ENCODE measurements at regions not wholly inside any gene's neighbourhood (a gene's known extent, or its start where the extent isn't known, plus 50 kb on each side); places are given as distances from the start of the nearest gene placed in this dataset.

DNA sequence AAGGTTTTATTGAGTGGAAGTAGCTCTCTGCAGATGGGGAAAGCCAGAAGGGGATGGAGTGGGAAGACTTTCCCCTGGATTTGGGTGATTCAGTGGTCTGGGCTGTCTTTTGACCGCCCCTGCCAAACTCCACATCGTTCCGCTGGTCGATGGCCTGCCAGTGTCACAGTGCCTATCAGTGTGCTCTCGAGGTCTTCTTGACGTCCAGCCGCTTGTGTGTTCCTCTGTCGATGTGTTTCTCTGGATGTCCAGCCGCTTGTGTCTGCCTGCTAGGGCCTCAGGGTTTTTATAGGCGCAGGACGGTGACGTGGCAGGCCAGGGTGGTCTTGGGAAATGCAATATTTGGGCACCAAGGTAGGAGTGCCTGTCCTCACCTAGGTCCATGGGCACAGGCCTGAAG, 1371.4 kb upstream of the PIK3C3 start:
- no peak for DNase-seq

DNA sequence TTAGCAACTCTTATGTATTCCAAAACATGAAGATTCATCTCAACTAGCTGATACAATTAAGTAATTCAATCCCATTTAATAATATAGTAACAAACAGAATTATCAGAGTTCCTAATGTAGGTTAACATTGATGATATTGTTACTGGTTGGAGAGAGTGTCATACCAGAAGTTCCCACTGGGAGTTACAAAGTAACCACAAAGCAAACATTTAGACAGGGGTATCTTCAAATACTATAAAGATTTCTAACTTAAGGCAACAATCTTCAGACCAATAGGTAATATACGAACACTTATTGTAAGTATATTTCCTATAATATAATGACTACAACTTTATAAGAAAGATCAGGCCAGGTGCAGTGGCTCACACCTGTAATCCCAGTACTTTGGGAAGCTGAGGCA, 1372.9 kb upstream of the PIK3C3 start:
- DNase-seq = no peak

DNA sequence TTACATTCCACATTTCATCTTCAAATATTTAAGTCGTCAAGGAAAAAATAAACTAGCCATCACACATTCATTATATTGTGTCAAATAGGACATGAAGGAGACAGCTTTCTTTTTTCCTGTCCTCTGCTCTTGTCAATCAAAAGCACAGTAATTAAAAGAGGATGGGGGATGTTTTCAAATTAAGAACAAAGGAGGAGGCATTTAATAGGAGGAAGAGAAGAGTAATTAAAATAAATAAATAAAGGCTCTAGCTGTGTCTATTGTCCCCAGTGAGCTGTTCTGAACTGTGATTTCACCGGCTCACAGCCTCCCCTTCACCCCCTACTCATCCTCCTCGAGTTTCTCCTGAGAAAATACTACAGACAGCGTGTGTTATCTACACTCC, 1377.1 kb upstream of the PIK3C3 start:
- DNase-seq = no peak

DNA sequence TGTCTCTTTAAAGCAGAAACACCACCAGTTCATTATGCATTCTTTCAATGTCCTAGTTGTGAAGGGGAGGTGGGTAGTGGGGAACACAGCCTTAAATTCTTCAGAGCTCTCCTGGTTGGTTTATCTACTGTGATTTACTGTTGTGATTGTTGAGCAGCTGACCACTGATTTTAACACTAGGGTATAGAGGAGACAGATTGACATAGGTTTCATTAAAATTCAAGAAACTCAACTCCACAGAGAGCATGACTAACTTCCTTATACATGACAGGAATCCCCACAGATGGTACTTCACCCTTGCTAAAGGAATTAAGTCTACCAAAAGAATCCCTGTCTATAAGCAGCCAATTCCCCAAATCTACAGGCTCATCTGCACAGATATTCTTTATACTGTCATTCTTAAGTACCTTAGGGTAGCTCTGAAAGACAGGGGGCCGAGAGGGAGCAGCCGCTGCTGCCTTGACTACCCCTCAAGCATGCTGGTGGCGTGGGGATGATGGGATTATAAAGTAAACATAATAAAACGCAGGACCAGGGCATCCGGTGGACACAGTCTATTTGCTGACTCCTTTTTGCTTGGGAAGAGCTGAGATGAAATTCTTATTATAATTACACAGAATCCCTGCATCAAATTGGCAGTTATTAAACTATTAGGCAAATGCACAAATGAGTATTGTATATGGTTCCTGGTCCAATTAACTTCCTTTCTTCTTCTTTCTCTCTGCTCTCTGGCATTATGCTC, 1377.6 kb upstream of the PIK3C3 start:
- DNase-seq = no peak

DNA sequence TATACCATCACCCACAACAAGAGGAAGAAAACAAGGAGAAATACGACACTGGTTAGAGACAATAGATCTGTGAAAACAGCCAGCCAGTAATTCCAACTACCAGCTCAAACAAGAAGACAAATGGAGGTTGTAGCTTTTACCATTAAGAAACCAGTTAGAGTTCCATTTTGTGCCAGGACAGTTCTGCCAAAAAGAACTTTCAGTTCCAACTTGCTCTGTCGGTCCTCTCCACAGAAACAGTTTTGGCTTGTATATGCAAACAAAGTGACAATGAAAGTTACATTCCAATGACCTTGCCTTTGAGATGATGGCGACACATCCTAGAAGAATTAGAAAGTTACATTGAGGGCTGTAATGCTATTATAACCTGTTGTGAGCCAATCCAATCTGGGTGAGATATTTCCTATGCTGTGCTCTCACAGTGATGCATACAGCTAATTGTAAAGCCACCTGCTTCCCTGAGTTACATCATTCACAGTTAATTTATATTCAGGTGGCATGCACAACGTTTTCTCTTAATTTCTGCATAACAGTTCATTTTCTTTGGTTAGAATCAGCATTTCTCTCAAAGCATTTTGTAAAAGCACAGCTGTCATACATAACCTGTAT, 1378.4 kb upstream of the PIK3C3 start:
- no peak for DNase-seq

DNA sequence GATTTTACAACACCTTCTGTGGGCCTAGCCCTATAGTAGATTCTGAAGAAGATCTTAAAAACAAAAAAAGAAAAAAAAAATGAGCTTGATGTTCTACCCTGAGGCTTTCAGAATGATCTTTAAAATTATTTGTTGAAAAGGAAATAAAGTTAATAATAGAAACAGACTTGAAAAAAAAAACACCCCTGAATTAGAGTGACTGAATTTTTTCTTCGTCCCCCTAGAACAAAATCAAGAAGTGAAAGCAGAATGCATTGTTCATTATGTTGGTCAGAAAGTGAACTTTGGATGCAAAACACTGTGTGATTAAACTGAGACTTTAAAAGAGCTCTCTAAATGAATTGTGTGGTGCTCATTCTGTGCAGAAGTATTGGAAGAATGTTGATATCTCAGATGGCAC, 1384.4 kb upstream of the PIK3C3 start:
- no peak for DNase-seq

DNA sequence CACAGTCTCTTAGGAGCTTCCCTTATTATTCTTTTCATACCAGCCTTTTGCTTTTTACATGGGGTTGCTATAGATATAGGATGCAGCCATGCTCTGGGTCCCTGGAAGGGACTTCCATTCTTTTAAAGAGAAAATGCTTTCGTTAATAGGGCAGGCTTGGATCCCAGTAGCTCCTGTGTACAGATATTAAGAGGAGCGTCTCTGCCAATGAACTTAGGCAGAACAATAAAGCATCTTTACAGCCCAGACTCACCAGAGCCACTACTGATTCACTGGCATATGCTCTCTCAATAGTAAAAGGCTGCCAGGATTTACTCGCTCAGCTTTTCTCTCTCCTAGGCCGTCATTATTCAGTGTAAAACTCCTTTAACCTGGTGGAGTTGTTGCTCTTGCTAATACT, 1385.4 kb upstream of the PIK3C3 start:
- no peak for DNase-seq

DNA sequence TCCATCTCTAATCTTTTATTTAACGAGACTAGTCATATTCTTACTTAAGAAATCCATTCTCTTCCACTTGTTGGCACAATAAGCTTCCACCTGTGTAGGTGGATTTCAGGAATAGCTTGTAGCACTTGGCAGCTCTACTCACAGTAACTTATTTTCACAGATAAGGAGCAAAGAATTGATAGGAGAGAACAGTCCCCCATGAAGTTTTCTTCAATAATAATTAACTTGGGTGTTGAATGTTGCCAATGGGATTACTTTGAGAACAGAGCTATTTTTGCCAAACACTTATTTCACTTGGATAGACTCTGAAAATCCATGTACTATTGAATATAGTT, 1388.6 kb upstream of the PIK3C3 start:
- no peak for DNase-seq

DNA sequence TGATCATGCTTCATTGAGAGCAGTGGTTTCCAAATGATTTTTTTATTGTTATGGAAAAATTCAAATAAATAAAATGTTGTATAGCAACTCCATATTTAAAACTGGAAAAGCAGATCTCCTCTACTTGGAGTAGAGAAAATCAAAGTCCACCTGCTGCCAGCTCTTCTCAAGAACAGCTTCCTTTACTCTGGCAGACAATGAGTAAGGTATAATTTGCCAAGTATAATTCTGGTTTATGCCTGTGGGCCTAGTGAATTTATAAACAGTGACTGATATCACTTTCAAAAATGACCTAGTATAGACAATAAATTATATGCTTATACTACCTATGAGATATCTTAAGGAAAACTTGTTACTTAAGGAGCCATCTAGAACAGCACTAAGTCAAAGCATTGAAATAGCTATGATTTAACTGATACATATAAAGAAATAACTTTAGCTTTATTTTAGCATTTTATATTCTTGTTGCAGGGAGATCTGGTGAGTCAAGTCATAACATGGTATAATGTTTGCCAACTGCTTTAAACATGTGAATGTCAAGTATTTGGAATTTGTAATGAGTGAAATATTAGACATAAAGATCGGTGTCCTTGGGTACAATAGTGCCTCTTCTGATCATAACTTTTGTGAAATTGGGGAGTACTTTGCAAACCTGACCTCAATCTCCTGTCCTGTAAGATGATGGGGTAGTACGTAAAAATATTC, 1389.1 kb upstream of the PIK3C3 start:
- no peak for DNase-seq

DNA sequence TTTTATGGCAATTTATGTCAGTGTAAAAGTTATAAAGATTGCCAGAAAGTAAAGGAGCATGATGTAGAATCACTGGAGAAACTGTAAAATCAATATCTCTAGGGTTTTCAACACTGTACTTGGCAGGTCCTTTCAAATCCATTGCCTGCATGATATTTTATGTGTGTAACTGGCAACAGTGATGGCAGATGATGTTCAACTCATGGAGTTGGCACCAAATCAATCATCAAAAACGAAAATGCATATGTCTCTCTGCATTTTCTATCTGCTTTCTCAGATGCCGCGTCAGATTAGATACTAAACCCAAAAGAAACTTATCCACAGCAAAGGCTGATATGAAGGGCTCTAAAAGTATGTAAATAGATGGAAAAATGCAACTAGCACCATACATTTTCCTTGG, 1395.5 kb upstream of the PIK3C3 start:
- DNase-seq = no peak

DNA sequence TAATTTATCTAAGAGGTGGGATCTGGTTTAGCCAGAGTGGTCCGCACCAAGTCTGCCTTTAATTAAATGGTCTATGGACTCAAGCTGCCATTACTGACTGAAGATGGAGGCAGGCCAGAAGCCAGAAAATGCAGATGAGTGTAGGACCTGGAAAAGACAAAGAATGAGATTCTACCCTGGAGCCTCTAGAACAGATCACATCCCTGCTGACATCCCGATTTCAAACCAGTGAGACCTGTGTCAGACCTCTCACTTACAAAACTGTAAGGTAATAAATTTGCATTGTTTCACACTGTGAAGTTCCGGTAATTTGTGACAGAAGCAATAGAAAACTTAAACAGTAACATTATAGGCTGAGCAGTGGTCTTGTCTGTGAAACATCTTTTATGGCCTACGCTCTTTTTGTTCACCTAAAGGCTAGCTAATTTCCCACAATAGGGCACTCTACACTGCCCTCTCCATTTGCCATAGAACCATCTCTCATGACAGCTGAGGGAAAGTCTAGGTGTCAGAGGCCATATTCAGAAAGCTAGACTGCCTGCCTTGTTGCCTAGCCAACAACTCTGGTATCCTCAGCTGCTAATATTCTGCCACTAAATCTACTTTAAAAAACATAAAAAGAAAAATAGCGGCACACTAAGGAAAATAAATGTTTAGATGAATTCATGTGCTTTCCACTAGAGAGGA, 1396.2 kb upstream of the PIK3C3 start:
- DNase-seq = no peak

DNA sequence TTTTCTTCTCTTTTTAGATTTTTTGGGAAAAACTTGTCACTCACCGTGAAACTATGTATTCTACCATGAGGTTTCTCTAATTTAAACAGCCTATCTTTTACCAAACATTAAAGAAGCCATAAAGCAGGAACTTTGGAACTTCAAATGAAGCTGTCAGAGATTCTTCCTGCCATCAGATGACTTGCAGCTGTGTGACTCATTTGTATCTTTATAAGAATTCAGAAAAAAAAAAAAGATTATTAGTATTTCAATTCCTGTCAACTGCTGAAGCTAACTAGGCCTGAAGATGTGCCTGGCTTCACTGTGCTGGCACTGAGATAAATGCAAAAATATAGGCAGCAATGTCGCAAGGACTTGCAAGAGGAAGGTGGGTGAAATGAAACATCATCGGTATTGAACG, 1399.1 kb upstream of the PIK3C3 start:
- DNase-seq = no peak

DNA sequence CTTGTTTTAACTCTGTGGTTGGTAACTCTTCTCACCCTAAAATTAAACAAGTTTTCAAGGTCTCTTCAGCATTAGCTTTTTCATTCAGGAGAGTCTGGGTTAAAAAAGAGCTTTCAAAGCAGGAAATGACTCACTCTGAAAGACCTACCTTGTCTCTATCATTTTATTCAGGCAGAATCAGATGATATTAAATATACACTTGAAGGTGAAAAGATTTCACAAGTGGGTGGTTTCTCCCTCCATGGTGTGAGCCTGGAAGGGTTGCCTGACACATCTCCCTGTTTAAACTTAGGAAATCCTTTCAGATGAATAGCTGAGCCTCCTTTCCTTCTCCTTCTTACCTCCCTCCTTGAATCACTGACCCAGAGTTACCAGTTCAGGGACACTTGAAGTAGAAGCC, 1402.0 kb upstream of the PIK3C3 start:
- DNase-seq = no peak

DNA sequence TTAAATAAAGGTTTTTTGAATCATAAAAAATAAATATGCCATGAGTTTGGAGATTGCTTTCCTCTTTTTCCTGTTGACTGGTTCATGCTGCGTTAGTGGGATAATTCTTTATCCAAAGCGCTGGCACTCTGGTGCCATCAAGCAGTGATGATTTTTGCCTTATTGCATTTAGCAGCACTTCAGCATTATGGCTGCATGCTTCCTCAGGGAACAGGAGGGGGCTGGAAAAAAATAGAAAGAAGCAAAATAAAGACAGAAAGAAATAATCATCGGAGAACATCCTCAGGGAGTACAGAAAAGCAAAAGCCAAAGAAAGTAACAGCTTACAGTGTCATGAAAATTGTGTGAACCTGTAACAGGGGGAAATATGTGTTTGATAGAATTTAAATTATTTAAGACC, 1408.2 kb upstream of the PIK3C3 start:
- DNase-seq = no peak

DNA sequence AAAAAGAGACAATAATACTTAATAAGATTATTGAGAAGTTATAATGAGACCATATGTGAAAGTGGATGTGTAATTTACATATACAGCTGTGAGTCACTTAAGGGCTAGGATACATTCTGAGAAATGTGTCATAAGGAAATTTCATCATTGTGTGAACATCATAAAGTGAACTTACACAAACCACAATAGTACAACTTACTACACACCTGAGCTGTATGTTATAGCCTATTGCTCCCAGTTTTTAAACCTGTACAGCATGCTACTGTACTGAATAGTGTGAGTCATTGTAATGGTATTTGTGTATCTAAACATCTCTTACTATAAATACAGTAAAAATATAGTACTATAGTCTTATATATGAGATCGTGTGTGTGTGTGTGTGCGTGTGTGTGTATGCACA, 1420.3 kb upstream of the PIK3C3 start:
- no peak for DNase-seq

DNA sequence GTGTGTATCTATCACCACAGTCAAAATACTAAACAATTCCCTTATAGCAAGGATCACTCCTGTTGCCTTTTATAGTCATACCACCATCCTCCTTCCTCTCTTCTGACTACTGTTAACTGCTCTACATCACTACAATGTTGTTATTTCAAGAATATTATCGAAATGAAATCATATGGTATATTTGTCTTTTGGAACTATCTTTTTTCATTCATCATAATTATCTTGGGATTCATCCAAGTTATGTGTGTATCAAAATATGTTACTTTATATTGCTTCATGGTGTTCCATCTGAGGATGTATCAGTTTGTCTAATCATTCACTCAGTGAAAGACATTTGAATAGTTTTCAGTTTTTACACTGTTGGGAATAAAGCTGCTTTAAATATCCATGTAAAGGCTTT, 1423.0 kb upstream of the PIK3C3 start:
- no peak for DNase-seq

DNA sequence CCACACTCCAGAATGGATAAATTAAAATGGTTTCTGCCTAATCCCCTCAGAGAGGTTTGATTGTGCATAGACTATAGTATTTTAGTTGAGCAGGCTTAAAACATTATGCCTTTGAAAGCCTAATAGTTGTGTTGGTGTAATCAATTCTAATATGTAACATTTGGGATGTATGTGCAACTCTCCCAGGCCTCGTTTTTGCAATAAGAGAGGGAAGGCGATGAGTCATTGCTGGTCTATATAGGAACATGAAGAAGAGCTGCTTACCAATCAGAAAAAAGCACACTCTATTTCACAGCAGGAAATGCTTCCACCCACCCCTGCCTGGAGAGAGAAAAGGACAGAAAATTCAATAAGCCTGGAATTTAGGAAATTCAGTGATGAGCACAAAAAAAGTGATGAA, 1424.0 kb upstream of the PIK3C3 start:
- DNase-seq = no peak

DNA sequence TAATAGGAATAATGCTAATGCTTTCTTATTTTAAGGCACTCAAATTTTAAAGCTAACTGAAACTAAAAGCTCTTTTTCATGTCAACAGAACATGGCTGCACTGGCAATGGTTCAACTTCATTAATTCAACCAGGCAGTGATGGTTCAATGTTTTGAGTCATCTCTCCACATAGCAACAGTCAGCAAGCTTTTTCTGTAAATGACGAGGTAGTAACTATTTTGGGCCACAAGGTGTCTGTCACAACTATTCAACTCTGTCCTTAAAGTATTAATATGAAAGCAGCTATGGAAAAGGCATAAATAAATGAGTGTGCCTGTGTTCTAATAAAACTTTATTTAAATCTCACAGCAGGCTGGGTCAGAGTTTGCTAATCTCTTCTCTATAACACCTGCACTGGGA, 1425.6 kb upstream of the PIK3C3 start:
- no peak for DNase-seq

DNA sequence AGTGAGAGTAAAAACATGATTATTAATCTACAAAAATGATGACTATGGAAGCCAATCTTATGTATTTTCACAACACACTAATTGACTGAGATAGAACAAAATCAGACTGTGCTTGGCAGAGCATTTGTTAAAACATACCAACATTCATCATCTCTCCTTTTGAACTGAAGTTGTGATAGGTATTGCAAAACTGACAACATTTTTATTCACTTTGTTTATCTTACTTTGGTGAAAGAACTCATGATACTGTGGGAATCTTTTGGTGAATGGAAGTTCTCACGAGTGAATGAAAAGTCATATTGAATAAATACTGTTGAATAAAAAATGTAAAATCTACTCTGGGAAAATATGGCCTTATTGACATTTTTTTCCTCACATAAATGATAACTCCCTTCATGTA, 1430.2 kb upstream of the PIK3C3 start:
- DNase-seq = no peak

DNA sequence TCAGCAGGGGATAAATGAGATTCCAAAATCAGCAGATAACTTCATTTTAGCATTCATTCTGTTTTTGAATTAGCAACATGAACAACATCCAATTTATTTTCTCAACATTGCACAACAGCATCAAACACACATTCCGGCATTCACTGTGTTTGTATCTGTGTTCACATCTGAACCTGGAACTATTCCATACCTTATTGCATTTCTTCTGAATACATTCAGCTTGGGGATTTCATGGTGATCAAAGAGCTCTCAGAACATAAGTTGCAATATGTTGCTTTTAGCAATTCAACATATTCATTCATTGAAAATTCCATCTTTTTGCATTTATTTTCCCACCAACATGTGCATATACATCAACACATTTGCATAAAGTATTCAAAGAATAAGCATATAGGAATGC, 1431.7 kb upstream of the PIK3C3 start:
- DNase-seq = no peak

DNA sequence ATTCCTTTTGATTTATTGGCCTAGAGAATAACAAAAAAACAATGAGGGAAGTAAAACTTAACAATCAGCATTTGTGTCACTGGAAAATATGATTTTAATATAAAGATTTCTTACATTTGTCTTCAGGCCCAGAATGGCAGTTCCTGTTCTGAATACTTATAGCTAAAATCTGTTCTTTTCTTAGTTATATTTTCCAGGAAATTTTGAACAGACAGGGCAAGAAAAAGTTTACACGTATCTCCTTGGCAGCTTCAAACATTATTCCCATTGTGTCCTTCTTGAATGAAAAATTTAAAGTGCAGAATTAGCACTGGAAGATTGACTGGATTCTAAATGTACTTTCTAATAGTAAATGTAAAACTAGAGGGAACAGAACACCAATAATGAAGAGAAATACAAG, 1454.0 kb upstream of the PIK3C3 start:
- DNase-seq = no peak

DNA sequence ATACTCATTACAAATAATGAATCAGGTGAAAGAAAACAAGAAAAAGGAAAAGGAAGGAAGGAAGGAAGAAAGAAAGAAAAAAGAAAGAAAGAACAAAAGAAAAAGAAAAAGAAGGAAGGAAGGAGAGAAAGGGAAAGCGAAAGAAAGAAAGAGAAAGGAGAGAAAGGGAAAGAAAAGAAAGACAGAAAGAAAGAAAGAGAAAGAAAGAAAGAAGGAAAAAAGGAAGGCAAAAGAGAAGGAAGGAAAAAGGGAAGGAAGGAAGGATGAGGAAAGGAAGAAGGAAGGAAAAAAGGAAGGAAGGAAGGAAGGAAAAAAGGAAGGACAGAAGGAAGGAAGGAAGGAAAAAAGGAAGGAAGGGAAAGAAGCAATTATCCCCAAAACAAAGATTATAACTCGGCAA, 1460.4 kb upstream of the PIK3C3 start:
- no peak for DNase-seq

DNA sequence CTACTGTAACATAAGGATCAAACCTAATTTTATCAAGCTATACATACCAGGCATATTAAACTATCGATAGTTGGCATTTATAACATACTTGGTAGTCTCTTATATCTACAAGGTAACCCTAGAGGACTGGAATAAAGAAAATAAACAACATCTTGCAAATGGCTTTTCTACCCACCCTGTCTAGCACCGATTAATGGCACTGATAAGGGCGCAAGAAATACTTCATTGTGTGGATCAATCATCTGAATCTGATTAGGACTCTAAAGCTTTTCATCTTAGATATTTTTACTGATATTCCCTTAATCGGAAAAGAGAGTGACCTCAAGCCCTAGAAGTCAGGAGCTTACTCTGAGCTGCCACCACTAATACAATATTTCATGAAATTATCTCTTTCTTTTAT, 1461.7 kb upstream of the PIK3C3 start:
- DNase-seq = no peak

DNA sequence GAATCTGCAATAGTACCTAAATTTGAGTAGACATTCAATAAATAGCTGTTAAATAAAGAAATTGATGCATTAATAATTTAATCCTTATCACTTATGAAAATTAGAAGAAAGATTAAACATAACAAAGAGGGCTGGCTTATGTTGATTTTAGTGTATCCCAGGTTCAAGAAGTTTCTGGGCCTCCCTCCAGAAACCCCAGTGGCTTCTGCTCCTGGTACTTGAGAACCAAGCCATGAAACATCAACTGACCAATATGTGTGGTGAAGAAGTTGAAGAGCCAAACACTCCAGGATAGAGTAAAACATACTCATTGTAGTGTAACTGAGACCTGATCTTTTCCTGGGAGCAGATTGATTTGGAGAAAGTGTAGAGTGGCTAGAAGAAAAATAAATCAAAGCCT, 1465.7 kb upstream of the PIK3C3 start:
- DNase-seq = no peak
